GM19372 (cell line): ENCODE measurements at regions not wholly inside any gene's neighbourhood (a gene's known extent, or its start where the extent isn't known, plus 50 kb on each side); places are given as distances from the start of the nearest gene placed in this dataset.

Experiments
- ATAC-seq: cut with Tn5 transposase; IDR thresholded peaks from one replicate; pipeline ENCODE4 v1.9.1; 2021; ENCODE audit warnings: mild to moderate bottlenecking, low read depth, moderate library complexity; ENCODE audit not compliant: unreplicated experiment

GRCh38 chr10:28810057-28810870, 132.9 kb downstream of the BAMBI start:
- no peak for ATAC-seq

- no peak for ATAC-seq
Measured at GRCh38 chr10:28811639-28812349, 134.5 kb downstream of the BAMBI start.

GRCh38 chr10:28812384-28813372, 135.4 kb downstream of the BAMBI start:
- ATAC-seq, result no peak

GRCh38 chr10:28815681-28816080, 138.4 kb downstream of the BAMBI start:
- ATAC-seq, result no peak

GRCh38 chr10:28822719-28823464, 145.6 kb downstream of the BAMBI start:
- ATAC-seq, result no peak

- ATAC-seq, result no peak
Measured at GRCh38 chr10:28823501-28824075, 146.3 kb downstream of the BAMBI start.

- no peak for ATAC-seq
Measured at GRCh38 chr10:28833313-28833712, 156.0 kb downstream of the BAMBI start.

- ATAC-seq, result no peak
Measured at GRCh38 chr10:28836435-28836743, 159.1 kb downstream of the BAMBI start.

- ATAC-seq, result no peak
Measured at GRCh38 chr10:28837613-28838390, 160.5 kb downstream of the BAMBI start.

- ATAC-seq, result no peak
Measured at GRCh38 chr10:28838908-28839307, 161.6 kb downstream of the BAMBI start.

- no peak for ATAC-seq
Measured at GRCh38 chr10:28839600-28840007, 162.3 kb downstream of the BAMBI start.

GRCh38 chr10:28840202-28840601, 162.9 kb downstream of the BAMBI start:
- no peak for ATAC-seq

- ATAC-seq, result no peak
Measured at GRCh38 chr10:28840971-28841370, 163.7 kb downstream of the BAMBI start.

- no peak for ATAC-seq
Measured at GRCh38 chr10:28841625-28842024, 164.3 kb downstream of the BAMBI start.

GRCh38 chr10:28842321-28842720, 165.0 kb downstream of the BAMBI start:
- ATAC-seq, result no peak

- no peak for ATAC-seq
Measured at GRCh38 chr10:28845009-28845682, 167.8 kb downstream of the BAMBI start.

- ATAC-seq, result no peak
Measured at GRCh38 chr10:28849309-28849708, 172.0 kb downstream of the BAMBI start.

GRCh38 chr10:28849821-28850220, 172.5 kb downstream of the BAMBI start:
- no peak for ATAC-seq

GRCh38 chr10:28850784-28851183, 173.5 kb downstream of the BAMBI start:
- no peak for ATAC-seq
